Activated naive CD4-positive, alpha-beta T cell treated with anti-CD3 and anti-CD28 coated beads, Interleukin-2, amount 50 U/mL, for 16 hours (primary cell): ENCODE measurements at regions not wholly inside any gene's neighbourhood (a gene's known extent, or its start where the extent isn't known, plus 50 kb on each side); places are given as distances from the start of the nearest gene placed in this dataset.
"Not testable (repeated sequence)": the region's sequence is repeated elsewhere in the genome, so short reads cannot be mapped to it uniquely, and the experiment has no call there.

ENCODE experiments used
- DNase-seq: peaks from one replicate; pipeline ENCODE4 v3.0.0-alpha.2; 2020

DNA sequence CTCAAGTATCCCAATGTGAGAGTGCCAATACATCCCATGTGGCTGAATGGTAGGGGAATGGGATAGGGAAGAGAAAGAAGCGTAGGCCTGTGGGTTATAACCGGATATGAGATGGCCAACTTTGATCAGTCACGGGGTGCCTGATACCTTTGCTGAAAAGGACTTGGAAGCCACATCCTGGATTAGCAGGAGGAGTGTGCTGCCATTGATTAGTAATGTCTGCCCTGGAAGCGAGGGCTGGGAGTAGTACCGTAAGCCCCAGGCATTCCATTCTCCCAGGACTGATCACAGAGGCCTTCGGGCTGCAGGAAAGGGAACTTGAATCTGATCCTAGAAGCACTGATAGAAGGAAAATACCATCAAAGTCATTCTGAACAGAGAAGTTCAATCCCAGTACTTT lies 218.5 kb downstream of the TFCP2L1 start:
- no peak for DNase-seq

DNA sequence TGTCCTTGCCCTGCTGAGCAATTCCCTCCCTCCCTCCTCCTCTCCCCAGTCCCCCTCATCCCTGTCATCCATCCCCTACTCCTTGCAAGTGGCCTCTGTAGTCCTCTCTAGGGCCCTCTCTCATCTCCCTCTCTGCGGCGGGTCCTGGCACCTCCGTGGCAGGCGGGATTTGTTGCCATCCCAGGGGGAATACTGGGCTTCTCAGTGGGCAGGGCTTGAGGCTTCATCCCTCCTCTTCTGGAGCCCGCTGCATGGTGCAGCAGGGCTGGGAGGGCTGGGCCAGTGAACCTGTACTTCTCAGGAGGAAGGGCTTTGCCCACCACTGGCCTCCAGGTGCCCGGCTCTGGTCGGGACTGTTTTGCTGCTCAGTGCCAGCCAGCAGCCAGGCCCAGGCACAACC lies 216.2 kb downstream of the TFCP2L1 start:
- no peak for DNase-seq

DNA sequence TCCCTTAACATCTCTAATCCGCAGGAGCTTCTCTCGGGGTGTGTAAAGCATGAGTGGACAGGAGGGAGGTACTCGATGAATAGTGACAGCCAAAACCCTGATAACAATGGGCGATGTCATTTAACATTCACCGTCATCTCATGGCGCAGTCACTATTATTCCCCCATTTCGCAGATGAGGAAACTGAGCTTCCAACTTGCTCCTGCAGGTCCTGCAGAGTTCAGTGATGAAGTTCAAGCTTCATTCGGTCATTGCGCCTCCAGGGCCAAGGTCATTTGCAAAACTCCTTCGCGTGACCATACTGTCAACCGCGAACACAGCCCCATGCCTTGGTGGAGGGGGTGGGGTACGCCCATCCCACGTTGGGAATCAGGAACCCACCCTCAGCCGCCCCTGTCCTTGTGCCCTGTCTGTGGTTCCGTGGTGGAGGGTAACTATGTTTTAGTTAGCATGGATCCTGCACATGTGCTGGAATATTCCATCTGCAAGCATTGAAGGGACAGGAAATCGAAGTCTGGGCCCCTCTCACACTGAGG lies 215.5 kb downstream of the TFCP2L1 start:
- no peak for DNase-seq

DNA sequence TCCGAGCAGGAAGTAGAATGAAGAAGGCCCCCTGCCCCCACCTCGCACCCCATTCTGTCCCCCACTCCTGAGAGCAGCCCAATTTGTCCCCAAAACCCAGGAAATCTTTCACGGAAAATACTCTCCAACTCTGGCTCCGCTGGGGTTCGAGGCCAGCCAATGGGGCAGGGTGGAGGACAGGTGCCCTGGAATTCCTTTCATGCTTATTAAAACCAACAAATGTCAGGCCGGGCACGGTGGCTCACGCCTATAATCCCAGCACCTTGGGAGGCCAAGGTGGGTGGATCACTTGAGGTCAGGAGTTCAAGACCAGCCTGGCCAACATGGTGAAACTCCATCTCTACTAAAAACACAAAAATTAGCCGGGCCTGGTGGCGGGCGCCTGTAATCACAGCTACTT lies 214.9 kb downstream of the TFCP2L1 start:
- not testable (repeated sequence) for DNase-seq

DNA sequence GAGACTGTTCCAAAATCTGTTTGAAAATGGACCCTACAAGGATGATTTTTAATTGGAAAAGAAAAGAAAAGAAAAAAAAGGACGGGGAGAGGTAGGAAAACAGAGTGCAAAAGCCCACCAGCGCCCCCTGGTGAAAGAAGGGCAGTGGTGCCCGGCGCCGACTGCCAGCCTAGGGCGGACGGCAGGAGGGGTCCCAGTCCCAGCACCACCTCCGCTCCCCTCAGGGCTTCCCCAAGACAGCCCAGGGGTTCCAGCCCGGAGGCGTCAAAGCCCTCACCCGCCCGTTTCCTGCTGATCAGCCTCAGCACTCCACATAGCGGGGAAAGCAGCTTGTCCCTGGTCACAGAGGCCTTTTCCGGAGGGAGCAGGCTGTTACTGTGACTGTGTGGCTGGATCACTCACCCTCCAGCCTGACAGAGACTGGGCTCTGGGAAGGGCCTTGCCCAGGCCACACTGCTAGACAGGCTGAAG lies 213.9 kb downstream of the TFCP2L1 start:
- DNase-seq: peak; percentile 25

DNA sequence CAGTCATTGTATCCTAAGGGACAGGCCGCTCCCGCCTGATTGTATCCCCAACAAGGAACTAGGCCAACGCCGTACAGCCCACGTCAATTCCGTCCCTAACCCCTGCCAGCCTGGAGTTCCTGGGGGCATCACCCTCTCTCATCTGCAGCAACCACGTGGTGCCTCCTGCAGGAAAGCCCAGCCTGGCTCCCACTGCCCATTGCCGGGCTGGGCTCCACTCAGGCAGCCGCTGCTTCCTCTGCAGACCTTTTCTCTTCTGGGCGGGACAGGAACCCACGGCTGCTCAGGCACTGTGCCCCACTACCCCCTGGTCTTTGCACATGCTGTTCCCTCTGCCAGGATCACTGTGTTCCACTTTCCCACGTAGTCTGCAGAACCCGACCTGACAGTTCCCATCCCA lies 212.2 kb downstream of the TFCP2L1 start:
- no peak for DNase-seq

DNA sequence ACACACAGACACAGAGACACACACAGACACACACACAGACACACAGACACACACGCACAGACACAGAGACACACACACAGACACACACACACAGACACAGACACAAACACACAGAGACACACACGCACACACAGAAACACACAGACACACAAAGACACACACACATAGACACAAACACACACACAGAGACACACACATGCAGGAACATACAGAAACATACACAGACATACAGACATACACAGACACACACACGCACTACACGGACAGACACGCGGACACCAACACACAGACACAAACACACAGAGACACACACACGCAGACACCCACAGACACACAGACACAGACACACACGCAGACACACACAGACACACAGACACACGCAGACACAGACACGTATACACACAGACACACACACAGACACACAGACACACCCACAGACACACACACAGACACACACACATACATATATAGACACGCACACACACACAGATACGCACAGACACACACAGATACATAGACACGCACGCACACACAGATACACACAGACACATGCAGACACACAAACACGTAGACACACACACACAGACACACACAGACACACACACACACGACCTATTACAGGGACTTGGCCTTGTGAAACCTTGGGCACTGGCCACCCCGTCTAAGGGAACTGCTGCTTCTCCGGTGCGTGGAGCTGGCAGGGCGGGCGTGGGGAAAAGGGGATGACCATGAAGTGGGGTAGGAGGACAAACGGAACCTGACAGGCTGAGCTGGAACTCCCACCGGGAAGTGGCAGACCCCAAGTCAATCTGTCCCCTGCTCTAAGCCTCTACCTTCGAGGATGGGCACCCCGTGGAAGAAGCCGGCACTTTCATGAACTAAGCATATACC lies 211.4 kb downstream of the TFCP2L1 start:
- DNase-seq: no peak

DNA sequence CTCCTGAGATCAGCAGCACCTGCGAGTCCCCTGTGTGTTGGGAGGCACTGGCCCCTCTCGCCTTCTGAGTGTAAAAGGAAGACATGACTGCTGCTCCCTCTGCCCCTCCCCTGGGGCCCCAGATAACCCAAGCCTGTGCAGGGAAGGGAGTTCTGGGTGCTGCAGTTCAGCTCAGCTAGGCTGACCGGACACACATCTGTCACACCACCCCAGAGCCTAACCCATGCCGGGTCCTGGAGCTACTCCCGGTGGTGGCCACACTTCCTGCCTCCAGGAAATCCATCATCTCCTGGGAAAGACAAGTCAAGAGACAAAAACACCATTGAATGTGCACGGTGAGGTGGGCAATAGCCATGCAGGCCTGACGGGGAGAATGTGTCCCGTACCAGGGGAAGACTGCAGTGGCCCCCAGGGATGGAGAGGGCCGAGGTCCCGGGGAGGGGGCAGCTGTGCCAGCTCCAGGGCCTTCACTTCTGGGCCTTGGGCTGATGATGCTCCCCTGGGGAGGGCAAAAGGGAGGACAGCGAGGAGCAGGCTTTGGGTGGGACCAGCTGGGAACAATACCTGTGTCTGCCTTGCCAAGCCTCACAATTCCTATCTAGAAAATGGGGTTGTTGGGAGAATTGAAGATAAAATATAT lies 210.6 kb downstream of the TFCP2L1 start:
- DNase-seq: no peak

DNA sequence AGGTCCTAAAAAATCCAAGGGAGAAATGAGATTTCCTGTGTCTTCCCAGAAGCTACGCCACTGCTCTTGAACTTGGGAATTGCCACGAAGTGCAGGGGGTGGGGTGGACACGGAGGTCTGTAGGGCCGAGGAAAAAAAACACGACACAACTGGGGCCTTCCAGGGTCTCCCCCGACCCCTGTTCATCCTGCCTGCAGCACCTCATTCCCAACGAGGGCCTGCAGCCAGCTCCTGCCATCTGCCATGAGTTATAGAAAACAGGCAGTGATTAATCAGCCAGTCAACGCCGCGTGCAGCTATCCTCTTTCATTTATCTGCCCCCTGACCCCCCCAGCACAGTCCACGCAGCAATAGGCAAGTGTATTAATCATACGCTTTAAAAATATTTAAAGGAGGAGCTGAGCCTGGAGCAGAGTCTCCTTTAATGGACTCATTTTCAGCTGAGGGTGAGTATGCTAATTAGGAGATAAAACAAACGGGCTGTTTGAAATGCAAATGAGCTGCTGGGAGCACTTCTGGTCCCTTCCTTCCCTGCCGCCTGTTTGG lies 209.9 kb downstream of the TFCP2L1 start:
- DNase-seq: no peak

DNA sequence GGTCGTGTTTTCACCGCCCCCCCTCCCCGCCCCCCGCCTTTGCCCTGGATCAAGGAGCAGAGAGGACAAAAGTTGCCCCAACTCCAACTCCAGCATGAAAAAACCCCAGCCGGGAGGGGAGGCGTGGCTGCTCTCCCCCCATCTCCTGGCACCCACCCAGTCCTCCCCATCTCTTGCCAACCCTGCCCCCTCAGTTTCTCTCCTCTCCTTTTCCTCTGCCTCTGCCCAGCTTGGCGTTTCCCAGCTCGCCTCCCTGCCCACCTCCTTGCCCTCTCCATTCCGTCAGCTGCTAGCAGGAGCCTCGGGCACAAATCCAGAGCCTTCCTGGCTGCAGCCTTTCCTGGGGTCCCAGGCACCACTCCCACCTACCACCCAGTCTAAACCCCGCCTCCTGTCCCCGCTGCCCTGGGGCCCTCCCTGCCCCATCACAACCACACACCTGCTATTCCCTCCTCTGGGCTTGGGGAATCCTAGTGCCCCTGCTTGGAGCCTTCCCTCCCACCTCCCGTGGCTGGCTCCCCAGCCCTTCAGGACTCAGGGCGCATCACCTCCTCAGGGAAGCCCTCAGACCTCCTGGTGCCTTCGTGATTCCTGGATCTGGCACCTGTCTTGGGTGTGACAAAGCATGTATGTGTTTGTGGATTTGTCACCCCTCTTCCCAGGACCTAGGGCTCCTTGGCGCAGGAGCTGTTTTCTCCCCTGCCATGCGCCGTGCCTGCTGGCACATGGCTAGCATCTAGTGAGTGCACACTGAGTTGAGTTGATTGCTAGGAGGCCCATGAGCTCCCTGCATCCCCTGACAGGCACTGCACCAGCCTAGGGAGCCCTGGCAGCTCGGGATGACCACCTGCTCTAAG lies 209.1 kb downstream of the TFCP2L1 start:
- DNase-seq: no peak

DNA sequence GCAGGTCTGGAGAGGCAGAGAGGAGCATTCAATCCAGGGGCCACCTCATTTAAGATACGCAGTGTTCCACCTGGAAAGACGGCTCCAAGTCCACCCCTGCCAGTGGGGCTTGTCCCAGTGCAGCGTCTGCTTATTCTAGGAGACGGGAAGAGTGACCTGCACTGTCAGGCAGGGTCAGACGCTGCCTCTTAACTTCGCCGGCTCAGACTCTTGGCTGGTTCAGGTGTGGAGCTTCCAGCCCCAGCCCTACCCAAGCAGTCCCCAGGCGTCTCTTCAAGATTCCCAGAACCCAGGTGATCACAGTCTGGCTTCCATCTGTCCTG lies 208.5 kb downstream of the TFCP2L1 start:
- DNase-seq: no peak

DNA sequence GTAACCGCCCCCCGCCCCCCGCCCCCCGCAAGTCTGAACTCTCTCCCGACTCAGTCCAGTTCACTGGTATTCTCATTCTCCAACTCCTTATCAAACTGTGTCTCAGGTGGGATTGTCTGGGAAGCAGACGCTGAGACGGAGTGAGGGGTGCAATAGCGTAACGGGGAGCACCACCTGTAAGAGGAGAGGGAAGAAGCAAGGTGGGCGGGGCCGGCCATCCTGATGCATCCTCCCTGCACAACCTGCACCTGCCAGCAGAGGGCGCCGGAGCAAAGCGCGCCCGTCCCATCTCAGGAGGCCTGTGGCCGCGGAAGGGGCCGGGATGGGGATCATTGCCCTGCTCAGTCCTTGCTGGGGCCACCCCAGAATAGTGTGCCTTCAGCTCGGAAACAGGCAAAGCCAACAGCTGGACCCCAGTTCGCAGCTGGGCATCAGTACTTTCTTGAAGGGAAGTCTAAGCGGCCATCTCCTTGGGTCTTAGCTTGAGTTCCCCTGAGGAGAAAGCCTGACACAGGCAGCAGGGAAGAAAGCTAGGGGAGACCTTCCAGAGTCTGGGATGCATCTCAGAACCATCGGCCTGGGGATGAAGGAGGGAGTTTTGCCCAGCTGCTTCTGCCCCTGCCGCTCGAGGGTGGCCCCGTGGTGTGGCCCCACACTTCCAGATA lies 208.0 kb downstream of the TFCP2L1 start:
- DNase-seq: peak; percentile 65

DNA sequence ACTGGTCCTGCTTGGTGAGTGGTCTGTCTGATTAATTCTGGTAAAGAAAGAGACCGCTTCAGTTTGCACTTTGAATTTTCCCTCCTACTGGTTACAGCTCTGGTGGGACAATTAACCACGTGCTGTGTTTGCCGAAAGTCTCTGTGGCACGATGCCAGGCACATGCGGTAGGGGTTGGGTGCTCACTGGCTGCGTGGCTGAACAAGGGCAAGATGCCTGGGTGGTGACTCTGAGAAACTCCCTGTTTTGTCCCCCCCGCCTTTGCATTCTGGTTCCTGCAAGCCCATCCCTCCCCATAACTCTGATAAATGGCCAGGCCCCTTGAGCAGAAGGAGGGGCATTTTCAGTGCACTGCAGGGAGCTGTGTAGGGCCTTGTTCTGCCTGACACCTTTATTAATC lies 206.1 kb downstream of the TFCP2L1 start:
- DNase-seq: no peak

DNA sequence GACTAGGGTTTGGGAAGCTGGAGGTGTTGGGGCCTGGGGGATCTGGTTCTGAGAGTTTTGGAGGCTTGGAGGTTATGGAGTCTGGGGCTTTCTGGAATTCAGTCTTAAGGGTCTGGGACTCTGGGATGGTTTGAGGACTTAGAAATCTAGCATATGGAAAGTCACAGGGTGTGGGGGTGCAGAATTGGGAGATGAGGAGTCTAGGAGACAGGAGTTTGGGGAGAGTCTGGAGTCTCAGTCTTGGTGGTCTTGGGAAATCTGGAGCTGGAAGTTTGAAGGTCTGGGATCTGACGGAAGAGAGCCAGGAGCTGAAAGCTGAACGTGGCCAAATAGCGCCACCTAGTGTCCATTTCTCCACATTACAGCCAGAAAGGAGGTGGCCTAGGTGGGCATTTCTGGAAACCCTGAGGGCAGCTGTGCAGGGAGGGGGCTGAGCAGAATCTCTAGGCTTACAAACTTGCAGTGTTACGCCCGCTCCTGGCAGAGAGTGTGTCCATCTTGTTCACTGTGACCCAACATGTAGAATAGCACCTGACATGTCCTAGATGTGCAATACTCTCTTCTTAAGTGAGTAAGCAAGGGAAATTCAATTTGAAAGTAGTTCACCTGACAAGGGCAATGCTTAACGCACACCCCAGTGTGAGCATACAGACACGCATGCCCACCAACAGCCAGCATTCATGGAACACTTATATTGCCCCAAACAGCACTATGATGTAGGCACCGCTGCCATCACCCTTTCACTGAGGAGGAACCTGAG lies 204.8 kb downstream of the TFCP2L1 start:
- DNase-seq: peak; percentile 30

DNA sequence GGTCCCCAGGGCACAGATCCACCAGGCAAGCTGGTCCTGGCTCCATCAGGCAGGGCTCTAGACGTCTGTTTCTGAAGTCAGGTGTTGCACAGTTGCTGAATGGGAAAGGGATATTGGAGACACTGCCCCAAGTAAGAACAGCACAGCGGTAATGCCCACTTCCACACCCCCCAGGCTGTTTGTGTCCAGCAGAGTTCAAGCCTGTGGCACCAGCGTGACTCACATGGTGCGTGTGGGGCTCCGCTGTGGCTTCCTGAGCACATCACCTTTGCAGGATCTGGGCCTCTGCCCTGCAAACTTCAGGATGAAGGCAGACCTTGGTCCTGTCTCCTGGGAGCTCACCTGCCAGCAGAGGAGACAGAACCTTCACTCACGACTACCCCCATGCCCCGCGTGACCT lies 203.3 kb downstream of the TFCP2L1 start:
- DNase-seq: no peak

DNA sequence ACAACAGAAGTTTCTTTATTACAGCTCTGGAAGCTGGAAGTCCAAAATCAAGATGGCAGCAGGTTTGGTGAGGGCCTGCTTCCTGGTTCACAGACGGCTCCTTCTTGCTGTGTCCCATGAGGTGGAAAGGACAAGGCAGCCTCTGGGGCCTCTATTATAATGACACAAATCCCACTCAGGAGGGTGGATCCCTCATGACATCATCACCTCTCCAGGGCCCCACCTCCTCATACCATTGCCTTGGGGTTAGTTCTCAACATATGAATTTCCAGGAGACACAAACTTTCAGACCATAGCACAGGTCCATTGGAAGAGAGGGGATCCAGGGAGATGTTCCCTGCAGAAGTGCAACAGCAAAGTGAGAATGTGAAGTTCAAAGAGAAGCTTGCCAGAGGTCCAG lies 202.8 kb downstream of the TFCP2L1 start:
- DNase-seq: no peak

DNA sequence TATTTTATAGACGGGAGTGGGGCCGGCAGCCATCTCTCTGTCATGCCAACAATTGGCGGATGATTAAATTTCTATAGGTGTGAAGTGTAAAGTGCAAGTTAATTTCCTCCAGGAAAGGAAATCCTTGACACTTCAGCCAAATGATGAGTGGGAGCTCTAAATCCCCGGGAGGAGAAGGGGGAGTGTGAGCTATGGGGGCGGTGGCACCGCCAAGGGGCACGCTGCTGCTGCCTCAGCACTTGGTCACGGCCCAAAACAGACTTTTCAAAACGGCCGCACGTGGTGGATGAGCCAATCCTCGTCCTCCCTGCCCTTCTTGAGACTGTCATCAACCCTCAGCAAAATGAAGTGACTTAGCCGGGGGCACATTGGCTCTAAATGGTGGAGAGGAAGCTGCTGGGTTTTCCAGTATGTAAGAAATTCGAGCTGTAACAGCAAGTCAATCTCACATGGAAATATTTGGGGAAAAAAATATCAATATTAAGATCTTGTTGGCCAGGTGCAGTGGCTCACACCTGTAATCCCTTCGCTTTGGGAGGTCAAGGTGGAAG lies 200.8 kb downstream of the TFCP2L1 start:
- no peak for DNase-seq

DNA sequence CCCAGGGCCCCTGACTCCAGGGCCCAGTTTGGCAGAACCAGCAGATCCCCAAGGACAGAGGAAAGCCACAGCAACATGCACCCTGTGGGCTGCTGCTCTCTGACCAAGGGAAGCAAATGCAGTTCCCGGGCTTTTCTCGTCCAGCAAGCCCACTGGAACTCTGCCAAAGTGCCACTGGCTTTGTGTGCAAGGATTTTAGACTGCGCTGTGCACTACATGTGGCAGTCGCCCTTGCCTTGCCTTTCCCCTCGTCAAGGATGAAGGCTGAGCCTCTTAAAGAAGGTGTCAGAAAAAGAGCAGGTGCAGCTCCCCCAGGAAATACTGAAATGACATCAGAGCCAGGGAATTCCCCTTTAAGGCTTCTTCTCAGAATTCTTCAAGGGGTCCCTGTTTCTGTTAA lies 199.2 kb downstream of the TFCP2L1 start:
- DNase-seq: no peak

DNA sequence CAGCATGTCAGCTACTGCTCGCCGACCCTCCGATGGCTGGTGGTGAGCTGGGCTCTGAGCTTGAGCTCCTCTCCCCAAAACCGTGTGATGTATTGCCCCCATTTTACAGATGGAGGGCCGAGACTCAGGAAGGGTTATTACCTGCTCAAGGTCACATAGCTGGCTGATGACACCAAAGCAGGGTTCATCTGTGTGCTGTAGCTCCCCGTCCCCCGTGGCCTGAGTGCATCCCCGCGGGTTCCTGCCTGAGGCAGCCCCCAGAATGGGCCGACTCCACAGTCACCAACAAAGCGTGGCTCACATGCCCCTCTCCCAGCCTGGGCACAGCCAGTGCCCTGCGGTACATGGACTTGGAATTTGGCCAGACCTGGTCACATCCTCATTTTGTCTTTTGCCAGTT lies 198.6 kb downstream of the TFCP2L1 start:
- DNase-seq: no peak

DNA sequence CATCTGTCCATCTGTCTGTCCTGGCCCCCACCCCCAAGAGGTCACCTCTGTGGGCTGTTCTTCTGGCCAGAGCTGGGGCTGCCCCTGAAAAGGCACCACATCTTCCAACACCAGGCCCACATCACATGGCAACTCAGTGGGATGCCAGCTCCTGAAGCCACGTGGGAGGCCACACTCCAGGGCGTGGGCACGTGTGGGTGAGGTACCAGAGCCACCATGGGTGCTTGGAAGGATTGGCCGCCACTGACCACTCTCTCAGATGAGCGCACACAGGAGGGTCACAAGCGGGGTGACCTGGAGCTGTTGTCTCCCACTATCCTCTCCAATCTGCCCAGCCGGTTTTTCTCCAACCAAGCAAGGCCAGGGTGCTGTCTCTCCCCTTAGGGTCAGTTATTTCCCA lies 197.9 kb downstream of the TFCP2L1 start:
- DNase-seq: no peak
